GM18502 (cell line): ENCODE measurements at regions not wholly inside any gene's neighbourhood (a gene's known extent, or its start where the extent isn't known, plus 50 kb on each side); places are given as distances from the start of the nearest gene placed in this dataset.

Experiments
- ATAC-seq: cut with Tn5 transposase; IDR thresholded peaks from one replicate; pipeline ENCODE4 v1.9.1; 2021; ENCODE audit warnings: mild to moderate bottlenecking; ENCODE audit not compliant: unreplicated experiment, poor library complexity

DNA sequence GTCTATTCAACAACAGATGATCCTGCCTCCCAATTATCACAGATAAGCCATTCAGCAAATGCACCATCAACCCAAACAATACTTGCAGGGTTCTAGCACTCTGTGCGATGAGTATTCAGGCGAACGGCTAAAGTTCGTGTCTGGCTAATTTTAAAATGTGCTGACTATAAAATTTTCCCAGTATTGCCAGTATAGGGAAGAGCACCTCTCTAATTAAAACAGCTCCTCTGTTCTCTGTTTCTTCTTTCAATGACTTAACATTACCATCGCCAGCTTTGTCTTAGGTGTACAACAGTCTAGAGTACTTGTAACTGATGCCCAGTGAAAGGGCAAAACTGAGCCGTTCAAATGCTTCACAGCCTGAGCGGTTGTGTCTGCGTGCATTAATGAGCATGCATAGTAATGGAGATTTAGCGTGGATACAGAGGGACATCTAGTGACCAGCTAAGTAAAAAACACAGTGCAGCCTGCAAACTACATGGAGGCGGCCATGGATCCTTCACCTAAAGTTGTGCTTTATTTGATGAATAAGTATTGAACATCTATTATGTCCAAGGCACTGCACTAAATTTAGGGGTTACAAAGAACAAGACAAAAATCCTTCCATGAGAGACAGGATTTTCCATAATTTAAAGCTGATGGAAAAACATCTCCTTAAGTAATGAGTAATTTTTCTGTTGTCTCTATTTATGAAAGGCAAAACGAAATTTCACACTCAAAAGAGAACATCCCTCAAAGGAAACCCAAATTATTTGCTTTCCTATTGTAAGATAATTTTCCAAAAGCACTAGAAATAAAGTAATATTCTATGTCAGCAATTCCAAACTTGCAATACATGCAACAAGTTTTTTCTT is 120.0 kb downstream of the SETD4 start:
- no peak for ATAC-seq

DNA sequence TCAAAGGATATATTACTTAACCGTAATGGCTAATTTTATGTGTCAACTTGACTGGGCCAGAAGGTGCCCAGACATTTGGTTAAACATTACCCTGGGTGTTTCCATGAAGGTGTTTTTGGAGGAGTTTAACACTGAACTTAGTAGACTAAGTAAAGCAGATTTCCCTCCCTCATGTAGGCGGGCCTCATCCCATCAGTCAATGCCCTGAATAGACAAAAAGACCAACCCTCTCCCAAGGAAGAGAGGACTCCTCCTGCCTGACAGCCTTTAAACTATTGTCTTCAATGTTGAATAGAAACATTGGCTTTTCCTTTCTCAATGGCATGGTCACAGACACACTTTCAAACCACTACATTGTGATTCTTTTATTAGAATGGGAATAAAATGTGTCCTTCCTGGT is 121.9 kb downstream of the SETD4 start:
- ATAC-seq = no peak

DNA sequence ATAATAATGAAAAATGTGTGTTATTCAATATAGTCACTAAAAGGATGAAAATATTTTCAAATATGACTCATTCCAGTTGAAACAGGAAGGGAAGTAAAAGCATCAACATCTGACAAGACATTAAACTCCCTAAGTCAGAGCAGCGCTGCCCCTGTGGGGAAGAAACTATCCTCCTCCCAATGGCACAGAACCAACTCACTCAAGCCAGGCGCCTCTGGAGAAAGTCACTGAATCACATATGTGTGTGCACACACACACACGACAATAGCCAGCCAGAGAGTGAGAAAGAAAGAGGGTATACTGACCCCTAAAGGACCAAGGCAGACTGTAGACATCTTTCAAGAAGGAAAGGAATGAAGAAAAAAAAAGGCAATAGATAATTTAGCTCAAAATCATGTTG is 126.9 kb downstream of the SETD4 start:
- no peak for ATAC-seq

DNA sequence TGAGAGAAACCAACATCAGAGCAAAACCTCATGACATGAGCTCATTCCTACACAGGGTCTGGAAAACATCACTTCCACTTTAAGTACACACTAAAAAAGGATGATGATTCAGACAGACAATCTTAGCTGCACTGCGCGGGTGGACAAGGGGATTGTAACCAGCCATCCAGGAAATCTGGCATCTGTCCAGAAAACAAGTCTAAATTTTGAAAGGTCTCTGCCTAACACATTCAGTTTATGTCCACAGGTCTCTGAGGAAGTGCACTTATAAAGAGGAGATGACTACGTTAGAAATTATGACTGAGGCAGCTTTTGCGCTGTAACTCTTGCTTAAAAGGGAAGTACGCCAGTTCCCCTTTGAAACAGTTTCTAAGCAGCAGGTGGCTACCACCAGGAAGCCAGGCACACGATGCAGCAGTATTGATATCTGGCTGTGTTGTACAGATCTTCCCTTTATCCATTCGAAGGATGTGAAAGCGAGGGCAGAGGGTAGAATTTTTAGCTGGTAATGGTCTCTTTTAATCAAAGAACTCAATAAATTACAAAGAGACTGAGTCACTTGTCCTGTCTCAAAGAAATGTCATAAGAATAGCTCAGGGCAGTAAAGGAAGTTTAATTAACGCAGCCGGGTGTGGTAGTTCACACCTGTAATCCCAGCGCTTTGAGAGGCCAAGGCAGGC is 128.0 kb downstream of the SETD4 start:
- peak; percentile 87 for ATAC-seq

DNA sequence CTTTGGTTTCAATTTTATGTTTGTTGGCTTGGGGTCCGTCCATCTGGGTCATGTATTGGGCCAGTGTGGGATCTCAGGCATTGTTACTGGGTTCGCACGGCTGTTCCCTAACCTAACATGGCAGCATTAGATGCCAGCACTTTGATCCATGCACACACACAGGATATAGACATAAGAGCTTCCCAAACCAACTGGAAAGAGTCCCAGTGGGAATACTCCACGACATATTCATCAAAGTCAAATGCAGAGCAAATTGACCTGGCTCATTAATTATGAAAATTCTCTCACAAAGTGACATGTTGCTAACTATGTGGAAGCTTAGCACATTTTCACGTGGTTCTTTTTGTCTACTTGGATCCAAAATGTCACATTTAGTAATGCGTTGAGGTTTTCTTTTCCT is 130.4 kb downstream of the SETD4 start:
- no peak for ATAC-seq

DNA sequence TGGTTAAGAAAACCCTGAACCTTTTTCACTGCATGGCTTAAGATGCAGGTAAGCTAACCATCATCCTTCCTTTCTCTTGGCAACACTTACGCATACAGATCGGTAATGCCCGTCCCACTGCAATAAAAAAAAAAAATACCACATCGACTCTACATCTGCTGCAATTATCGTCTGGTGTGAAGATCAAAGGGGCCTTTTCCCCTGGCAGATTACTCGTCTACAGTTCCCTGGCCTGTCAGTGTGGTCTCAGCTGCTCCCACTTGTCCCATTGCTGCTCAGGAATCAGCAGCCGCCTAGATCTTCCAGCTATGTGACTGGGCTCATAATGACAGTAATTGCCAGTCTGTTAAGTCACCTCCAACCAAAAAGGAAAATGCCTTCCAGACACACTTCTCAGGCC is 133.1 kb downstream of the SETD4 start:
- no peak for ATAC-seq

DNA sequence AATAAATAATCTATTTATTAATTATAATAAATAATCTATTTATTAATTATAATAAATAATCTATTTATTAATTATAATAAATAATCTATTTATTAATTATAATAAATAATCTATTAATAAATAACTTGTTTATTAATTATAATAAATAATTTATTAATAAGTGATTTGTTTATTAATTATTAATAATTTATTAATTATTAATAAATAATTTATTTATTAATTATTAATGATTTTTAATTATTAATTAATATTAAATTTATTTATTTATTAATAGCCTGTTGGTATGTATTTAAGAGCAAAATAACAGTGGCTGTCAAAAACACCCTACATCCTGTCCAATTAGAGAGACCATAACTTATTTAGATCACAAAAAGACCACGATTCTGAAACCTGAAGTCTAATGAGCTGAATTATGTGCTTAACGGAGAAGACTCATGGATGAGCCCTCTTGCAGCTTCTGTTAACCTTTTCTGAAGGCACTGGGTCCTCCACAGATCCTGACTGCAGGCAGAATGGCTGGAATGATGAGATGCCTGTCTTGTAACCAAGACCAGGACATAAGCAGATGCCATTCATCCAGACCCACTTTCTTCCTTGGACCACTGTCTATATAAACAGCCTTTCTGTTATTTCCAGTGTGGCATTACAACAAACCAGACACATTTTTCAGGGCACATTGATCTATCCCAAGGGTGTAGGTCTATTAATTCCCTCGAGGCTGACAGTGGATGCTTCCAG is 134.2 kb downstream of the SETD4 start:
- ATAC-seq = no peak

DNA sequence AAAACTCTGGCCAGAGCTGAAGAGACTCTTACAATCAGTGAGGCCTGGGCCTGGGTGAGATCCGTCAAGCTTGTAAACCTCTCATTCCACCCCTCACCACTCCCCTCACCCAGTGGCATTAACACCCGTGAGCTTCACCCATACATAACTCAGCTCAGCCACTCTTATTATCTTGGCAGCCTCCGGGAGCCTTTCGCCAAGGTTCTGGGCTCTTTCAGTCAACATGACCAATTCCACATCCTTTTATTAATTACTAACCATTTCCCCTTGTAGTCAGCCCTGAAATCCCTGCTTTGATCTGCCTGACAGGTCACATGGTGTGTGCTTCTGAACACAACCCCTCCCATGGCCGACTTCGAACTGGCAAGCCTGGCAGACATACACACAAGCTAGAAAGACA is 134.8 kb downstream of the SETD4 start:
- no peak for ATAC-seq

DNA sequence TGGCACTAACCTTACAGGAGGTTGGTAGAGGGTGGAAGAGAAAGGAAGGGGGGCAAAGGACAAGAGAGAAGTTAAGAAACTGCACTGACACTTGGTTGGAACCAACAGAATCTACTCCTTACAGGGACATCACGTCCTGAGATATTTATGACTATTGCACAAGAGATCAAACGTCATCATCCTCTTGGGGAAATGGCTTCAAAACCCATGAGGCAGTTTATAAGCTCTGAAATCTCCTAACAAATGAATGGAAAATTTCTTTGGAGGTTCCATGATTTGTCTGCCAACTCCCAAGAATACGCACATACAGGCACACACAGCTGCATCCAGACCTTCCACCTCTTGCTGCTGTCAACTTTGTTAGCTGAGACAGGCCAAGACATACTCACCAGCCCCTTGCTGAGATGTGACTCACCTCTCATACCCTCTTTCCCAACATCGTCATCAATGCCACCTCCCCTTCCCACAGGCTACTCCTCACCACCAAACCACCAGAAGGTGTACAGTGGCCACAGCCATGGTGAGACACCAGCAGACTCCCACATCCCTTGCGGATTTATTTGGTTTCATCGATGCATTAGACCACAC is 135.5 kb downstream of the SETD4 start:
- ATAC-seq = no peak

DNA sequence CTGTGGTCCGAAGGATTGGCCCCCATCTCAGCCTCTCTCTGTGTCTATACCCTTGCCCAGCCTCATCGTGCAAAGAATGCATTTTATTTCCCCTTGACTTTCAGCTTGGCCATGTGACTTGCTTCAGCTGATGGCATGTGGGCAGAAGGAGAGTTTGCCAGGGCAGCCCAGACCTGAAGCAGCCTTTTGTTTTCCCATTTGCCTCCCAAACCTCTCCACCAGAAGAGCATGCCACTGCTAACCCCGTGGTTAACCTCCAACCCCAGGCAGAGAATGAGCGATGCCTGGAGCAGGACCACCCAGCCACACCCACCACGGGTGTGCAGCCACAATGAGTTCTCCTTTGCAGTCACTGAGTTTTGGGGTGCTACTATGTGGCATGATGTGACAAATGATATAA is 136.4 kb downstream of the SETD4 start:
- ATAC-seq = no peak

DNA sequence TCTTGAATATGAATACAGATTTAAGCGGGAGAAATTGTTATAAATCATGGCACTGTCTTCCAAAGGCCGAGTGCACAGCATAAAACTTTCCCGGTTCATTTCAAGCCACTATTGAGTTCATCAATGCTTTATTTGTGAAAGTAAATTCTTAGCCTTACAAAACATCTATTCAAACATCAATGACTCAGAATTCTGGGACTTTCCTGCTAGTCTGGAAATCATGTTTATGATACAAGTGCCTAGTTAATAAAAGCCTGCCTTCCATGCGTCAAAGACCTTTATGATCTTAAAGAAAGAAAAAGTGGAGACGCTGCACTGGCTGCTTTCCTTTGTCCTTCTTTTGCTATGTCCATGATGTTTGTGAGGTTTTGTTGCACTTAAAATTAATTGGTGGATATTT is 137.7 kb downstream of the SETD4 start:
- ATAC-seq = no peak

DNA sequence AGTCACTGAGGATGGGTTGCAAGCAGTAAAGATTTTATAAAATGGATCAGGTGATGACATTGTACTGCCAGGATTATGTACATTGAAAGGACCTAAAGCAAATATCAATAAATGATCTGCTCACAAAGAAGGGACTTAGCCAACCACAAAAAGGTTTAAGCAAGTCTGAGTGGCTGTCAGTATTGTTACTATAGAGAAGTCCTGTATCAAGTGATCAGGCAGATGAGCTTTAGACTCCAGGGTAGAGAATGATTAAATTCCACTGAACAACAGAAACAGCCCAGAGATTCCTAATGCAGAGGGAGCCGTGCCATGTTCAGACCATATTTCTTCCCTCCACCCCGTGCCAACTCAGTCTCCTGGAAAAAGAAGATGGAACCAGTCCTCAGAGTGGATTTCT is 138.9 kb downstream of the SETD4 start:
- no peak for ATAC-seq

DNA sequence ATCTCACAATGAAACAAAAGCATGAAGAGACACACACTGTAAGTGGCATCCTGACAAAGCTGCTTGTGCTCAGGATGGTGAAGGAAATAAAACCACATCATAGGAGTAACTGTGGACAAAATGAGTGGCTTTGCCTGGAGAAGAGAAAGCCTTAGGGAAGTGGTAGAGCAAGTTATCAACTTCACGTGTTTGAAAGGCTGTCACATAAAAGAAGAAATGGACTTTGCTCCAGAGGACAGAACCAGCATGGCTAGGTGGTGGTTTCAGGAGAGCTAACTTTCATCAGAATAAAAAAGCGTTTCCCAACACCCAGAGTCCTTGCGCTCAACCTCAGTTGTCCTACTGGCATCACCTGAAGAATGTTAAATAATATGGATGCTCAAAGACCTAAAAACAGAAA is 139.9 kb downstream of the SETD4 start:
- ATAC-seq = no peak

DNA sequence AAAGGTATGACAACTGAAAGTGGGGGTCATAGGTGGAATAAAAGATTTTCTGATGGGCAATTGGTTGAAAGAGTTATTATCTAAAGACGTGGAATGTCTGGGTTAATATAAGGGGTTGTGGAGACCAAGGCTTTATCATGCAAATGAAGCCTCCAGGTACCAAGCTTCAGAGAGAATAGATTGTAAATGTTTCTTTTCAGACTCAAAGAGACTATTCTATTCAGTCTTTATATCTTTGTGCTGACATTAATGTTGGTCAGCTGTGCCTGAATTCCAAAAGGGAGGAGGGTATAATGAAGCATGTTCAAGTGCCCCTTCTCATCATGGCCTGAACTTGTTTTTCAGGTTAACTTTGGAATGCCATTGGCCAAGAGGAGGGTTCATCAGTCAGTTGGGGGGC is 145.3 kb downstream of the SETD4 start:
- no peak for ATAC-seq

DNA sequence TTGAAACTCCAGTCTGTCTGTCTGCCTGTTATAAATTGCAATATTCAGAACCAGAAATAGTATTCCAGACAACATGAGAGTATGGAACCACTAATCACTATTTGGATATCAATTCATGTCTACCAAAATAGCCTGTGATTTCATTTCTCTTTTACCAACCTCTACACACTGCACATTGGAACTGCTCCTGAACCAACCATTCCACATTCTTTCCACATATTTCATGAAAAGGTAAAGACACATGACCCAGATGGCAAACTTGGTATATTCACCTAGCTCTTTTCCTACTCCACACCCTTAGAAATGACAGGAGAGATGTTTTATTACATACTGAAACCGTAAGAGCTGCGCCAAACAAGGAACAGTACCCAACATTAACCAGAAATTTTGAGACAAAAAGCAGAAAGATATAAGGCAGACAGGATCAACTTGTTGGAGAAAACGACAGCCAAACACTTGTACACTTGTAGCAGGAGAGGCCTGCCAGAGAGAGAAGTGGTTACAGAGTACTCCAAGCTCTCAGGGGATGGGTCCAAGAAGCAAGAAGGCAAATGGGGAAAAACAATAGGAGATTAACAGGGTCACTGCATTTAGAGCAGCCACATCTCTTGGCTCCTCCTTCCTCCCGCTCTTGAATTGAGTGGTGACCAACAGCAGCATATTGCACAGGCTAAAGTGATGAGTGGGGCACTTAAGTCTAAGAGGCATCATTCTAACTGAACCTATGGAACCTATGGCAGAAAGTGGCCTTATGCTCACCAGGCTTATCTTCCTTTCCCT is 148.7 kb downstream of the SETD4 start:
- ATAC-seq = no peak

DNA sequence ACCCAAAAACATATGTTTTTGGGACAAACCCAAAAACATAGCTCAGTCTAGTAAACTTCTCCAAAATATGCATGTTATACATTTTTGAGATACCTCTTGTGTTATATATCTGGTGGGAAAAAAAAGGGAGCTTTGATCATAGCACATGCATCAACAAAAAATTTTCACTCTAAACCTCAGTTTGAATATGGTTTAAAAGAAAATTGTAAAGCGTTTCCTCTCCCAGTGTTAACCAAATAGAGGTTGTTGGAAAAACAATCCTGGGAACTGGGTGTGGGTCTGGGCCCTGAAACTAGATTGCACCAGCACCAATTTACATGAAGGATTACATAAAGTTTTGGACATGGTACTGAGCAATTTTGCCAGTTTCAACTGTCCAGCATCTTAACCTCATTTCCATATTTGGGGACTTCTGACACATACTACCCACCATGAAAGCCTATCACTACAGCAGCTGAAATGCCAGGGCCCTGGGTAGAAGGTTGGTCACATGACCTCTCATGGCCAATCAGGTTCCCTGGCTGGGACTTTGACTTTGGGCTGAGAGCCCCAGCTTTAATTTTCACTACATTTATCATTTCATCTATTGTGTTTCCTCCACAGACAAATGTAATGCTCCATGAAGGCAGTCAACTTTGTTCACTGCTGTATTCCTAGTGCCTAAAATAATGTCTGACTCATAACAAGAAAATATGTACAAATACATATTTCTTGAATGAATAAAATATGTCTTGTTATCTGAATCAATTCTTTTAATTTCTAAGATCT is 150.7 kb downstream of the SETD4 start:
- no peak for ATAC-seq

DNA sequence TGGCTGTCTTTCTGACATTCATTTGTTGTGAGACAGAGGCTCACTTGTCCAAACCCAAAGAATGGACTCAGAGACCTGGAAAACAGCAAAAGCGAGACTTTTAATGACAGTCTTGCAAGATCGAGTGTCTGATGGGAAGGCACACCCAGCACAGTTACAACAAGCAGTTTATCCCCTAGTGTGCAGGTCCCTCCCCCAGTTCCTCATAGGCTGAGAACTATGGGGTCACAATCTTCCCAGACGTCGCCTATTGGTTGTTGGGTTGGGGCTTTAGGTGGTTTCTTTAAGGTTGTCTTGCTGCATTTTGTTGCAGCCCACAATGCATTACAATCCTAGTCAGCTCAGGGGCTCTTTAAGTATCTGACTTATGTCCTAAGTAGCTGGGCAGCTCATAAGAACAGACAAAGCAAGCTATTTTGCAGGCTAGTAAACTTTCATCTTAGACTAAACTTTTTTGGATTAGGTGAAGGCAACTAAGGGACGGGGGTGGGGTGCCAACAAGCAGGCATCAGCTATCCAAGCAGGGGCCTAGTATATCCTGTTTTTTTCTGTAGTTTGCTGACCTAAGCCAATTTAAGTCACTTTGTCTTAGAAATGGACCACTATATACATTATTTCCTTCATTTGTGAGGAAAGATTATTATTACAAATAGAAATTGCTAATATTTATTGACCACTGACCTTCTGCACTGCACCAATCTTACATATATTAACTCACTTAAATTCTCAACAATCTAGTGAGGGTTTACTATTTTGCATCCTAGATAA is 151.8 kb downstream of the SETD4 start:
- ATAC-seq = no peak

DNA sequence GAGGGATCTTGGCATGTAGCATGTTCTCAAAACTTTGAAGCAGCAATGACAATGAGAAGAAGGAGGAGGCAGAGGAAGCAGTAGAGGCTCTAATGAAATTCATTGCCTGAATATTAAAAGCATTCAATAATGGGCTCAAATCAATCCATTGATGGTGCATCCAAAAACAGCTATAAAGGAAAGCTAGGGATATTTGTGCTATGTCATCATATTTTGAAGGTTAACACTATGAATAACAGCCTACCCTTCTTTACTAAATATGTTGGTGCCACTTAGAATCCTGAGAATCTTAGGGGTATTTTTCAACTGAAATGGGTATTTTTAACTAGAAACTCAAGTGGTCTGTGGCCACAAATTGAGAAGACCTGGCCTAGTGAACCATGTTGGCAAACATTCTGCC is 153.7 kb downstream of the SETD4 start:
- ATAC-seq = no peak

DNA sequence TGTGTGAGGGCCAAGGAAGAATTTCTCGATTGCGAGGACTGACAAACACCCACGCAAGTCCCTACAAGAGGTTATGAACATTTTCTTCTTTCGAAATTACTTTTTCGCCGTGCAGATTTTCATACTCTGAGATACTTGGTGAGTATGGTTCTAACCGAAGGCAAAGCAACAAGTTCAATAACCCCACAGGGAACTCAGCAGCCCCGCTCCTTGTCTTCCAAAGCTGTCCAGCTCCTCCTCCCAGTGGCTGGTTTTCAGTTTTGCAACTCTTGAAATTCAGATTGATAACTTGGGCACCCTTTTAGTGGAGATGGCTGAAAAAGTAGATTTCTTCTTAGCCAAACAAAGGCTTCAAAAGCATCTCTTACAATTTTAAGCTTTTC is 154.4 kb downstream of the SETD4 start:
- ATAC-seq = no peak
